ENCODE measurements at regions not wholly inside any gene's neighbourhood (a gene's known extent, or its start where the extent isn't known, plus 50 kb on each side); places are given as distances from the start of the nearest gene placed in this dataset.

- no peak for TF ChIP-seq CTCF (conservative IDR thresholded peaks at IDR 0.05 in 1 of 2, IDR thresholded peaks at IDR 0.05 in 1 of 2; ENCODE audit: extremely low read depth in 1 of 2, insufficient read depth in 1 of 2, low read depth in 1 of 2, low read length in 2 of 2)
- no peak for TF ChIP-seq EZH2 (IDR thresholded peaks at IDR 0.05; ENCODE audit: borderline replicate concordance, low read length)
Observed at GRCh38 chr7:52635021-52635420, 400.4 kb upstream of the POM121L12 start.

Data from mammary epithelial cell (primary cell).